GM21423 (cell line): ENCODE measurements at regions not wholly inside any gene's neighbourhood (a gene's known extent, or its start where the extent isn't known, plus 50 kb on each side); places are given as distances from the start of the nearest gene placed in this dataset.

ENCODE experiments used
- ATAC-seq: cut with Tn5 transposase; IDR thresholded peaks from one replicate; pipeline ENCODE4 v1.9.1; 2021; ENCODE audit warnings: mild to moderate bottlenecking, moderate library complexity; ENCODE audit not compliant: unreplicated experiment

DNA sequence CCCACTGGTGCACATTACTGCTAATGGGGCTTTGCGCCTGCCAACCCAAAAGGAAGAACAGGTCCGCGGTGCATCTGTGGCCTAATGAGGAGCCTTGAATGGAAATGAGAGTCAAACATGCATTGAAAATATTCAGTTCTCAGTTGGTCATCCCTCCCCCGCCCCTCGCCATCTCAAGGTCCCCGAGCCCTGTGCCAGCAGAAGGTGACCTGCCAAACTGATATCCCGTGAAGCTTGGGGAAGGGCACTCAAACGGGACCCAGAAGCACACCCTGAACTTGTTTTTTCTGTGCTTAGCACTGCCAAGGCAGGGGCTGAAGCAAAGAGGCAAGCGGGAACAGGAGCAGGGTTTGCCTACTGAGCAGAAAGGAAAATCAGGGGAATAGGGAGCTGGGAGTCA, 67.9 kb upstream of the ZNF648 start:
- ATAC-seq, result no peak

DNA sequence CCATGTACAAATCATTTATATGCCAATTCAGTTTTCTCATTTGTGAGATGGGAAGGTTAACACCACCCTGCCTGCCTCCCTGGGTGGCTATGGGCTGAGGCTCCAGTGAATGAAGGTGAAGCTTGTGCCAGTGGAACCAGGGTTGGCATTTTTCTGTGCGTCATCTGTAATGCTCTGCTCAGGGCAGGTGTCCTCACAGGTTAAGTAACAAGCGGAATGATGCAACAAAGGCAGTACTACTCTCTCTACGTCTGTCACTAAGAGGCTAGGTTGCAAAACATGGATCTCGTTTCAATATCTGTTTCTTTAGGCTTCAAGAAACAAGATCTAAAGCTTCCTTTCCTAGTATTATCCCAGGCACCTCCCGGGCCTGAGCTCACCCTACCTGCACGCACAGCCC, 67.0 kb upstream of the ZNF648 start:
- no peak for ATAC-seq

DNA sequence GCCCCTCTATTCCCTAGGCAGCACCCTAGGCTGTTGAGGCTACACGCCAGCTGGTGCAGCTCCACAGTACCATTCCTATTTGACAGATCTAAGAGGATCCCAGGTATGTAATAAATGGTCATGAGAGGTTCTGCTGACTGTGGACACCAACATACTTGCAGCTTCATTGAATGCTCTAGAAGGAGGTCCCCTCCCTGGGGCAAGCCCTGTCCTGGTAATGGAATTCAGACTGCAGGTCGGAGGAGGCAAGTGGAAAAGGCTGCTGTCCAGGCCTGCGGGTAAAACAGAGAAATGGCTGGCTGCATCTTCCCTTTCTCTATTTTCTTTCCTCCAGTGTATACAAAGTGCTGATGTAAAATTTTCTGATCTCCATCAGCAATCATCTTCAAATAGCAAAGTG, 66.1 kb upstream of the ZNF648 start:
- no peak for ATAC-seq

DNA sequence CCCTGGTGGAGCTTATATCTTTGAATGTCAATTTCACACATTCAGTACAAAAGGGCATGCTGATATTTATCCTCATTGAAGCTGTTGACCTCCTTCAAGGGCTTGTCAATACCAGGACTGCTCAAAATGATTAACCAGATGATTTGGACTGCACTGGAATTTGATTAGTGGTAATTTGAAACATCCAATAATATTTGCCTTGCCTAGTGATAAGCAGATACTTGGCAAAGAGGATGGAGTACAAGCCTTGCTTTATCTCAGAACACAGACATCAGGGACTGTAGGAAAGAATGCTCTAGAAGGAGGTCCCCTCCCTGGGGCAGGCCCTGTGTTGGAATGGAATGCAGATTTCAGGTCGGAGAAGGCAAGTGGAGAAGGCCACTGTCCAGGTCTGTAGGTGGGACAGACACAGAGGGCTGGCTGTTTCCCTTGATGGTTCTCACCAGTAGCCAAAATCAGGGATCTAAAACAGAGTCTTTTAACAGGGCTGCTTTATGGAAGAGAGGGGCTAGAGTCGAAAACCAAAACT, 64.8 kb upstream of the ZNF648 start:
- ATAC-seq, result no peak

DNA sequence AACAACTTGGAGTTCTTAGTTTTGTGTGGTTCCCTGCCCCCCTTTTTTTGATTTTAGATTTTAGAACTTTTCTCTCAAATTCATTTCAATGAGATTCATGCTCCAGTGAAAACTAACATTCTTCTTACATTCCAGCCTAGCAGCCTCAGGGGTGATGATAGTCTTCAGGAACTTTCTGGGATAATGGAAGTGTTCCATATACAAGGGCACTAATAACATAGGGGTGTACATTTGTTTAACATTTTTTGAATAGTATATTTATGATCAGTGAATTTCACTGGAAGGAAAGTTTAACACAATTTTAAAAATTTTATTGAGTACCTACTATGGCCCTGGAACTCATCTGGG, 61.4 kb upstream of the ZNF648 start:
- ATAC-seq, result no peak

DNA sequence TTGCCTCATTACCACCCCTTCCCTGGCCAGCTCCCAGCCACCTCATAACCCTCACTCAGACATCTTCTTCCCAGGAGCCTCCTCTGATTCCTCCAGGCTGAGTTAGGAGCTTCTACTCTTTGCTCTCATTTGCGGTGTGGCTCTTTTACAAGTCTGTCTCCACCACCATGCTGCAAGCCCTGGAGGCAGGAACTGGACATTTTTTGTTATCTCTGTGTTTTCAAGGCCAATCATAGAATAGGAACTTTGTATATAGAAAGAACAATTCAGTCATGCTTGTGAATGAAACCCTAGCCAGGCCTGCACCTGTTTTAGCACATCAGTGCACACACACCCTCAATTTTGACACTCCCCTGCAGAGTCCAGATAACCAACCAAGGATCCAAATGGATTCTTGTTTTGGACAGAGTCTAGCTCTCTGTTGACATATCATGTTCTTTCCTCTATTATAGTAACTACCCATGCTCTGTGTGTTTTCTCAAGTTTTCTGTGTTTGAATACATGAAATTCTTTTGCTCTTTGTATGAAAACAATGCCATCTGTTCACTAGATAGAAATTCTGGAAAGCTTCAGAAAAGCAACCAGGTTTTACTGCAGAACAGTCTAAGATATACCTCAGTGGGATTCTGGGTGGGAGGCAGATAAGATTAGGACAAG, 60.9 kb upstream of the ZNF648 start:
- ATAC-seq, result no peak

DNA sequence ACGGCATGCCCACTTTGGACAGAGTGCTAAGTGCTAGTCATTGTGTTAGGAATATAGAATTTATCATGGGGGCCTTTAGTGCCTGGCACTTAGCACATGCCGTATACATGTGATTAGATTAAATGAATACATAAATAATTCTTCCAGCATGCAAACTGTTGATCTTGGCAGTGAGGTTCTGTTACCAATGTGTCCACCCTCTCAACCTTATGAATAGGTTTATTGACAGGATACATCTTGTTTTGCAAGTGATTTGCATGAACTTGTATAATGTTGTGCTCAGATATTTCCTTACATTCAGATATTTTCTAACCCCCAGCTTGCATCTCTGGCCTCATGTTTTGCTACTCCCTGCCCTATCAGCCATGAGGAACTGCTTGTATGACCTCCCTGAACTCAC, 60.3 kb upstream of the ZNF648 start:
- ATAC-seq, result no peak

DNA sequence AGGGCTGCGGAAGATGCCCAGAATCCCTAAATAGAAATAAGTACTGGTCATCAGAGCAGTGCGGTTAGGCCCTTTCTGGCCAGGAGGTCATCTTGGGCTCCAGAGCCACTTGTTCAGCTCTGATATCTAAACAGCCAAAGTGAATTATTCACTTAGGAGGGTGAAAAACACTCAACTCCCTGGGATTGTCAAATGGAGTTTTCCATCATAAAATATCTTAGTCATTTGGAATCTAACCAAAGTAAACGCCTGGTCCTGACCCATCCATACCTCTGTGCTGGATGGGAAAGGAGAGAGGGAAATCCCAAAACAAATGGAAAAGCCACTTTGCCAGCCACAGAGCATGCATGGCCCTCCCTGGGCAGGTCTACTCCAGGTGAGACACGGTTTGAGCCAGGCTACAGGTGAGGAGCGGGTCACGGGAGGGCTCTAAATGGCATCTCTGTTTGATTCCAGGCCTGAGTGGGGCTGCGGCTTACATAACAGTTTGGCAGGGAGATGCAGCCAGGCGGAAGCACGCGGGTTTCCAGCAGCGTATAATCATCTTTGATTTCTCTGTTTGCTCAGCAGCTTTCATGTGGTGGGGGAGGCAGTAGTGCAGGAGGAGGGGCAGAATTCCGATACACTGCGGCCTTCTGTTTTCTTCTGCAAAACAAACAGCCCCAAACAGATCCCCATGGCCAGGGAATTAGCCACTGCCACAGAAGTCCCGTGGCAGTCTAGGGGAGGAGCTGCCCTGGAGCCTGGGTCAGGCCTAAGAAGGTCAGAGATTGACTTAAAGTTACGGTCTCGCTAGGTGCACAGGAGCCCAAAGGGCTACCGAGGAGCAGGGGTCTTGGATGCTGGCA, 59.1 kb upstream of the ZNF648 start:
- no peak for ATAC-seq

DNA sequence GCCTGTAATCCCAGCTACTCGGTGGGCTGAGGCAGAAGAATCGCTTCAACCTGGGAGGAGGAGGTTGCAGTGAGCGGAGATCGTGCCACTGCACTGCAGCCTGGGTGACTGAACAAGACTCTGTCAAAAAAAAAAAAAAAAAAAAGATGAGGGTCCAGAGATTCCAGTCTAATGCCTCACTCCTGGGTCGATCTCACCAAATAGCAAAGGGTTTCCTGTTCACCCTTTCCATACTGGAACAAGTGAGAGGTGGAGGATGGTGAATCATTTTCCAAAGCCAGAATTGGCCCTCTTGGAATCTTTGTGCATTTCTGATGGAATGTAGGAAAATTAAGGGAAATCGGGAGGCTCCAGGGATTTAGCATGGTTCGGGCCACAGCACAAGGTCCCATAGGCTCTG, 58.1 kb upstream of the ZNF648 start:
- no peak for ATAC-seq

DNA sequence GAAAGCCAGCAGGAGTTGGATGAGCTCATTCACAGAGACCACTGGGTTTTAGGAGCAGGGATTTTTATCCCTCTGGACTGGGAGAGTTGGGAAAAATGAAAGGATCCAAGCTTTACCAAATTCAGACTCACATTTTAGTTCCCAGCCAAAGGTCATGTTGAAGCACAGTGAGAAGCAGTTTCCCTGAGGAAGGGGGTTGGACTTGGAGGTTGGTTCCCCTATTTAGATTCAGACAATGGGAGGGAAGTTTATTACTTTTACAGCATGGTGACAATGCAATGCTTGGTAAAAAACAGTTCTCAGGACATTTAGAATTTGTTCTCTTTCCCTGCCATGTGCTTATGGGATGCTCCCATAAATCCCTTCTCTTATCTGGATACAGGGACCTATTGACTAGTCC, 57.3 kb upstream of the ZNF648 start:
- ATAC-seq, result no peak

DNA sequence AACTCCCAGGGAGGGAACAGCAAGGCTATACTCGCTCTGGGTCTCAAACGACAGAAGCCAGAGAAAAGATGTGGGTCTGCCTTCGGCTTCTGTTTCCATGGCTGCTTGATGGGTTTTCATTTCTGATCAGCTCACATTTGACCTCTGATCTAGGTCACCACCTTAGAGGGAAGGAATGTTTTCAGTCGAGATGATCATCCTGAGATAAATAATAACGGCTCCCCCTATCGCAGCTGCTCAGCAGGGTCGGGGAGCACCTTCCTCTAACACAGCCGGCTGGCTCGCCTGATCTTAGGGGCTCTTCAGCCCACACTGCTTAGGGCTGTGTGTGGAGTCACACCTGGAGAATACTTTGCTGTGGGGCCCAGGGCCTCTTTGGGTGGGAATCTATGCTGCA, 53.1 kb upstream of the ZNF648 start:
- no peak for ATAC-seq

DNA sequence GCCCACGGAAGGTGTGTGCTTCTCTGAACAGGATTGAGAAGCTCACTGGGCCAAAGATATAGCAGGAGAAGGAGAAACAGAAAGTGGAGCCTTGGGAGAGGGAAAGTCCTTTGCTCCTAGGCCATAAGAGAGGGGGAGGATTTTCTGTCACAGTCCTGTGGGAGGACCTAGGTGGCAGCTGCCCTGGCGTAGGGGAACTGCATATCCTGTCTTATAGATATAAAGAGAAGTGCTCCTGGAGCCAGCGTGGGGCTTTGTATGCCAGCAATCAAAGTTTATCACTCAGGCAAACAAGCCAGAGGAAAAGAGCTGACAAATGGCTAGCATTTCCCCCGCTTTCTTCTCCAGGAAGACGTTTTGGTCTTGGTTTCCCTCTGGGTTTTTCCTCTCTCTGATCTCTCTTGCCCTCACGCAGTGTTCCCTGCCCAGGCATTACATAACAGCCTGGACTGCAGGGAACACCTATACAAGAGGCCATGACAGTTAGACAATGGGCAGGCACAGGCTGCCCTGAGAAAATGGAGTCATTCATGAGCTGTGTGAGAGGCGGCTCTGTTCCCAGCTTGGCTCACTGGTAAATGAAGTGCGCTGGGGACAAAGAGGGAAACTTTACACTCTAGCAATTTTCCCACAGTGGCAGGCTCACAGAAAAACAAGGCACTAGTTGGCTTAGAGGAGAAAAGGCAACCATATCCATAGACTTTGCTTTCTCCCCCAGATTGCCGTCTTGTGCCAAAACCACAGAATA, 52.5 kb upstream of the ZNF648 start:
- ATAC-seq, result no peak

DNA sequence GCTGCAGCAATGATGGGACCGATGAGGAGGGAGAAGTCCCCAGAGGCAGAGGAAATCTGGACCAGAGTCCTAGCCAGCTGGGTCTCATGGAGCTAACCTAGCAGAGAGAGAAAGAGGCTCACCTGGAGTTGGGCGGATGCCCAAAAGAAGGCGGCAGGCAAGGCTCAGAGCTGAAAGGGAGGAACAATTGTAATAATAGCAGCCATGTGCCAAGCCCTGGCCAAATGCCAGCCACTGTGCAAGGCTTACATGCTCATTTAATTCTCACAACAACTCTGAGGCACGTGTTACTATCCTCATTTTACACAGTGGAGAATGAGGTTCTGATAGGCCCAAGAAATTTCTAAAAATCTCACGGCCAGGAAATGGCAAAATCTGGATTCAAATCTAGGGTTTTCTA, 50.0 kb upstream of the ZNF648 start:
- no peak for ATAC-seq
